ENCODE measurements at regions not wholly inside any gene's neighbourhood (a gene's known extent, or its start where the extent isn't known, plus 50 kb on each side); places are given as distances from the start of the nearest gene placed in this dataset.

GRCh38 chr3:159877924-159878323, 110.7 kb upstream of the IL12A start:
- H3K4me1 ChIP-seq (ENCODE audit: control insufficient read depth in 1 of 2, insufficient read depth in 2 of 2, low read length in 2 of 2), result peaks cover 11 to 27% of the 10 kb centered on the region in 2 experiments
- H3K9ac ChIP-seq (ENCODE audit: low read length), result no peak overlapping the region
- no peaks in the 10 kb centered on the region for H3K9me3 ChIP-seq (ENCODE audit: control insufficient read depth in 1 of 2, insufficient read depth in 1 of 2, low read depth in 1 of 2, low read length in 2 of 2)
- no TSS peak for BruUV-seq (replicated peaks)
- ChIA-PET CTCF (no interaction called here), POLR2A (no interaction called here), RAD21 (ENCODE audit: low non-redundant PET in 1 of 2, low total read pairs in 2 of 2, uncharacterized antibody in 2 of 2, unreplicated experiment in 2 of 2) (no interaction called here)
- intact Hi-C loops (cut with micrococcal nuclease), result no loop called here
- DNase-seq (ENCODE audit: low read depth, low spot score) (no peak), ATAC-seq (peak; percentile 72)
- no peaks in the 10 kb centered on the region for H4K20me1 ChIP-seq (ENCODE audit: insufficient read depth)
- H3K27me3 ChIP-seq (ENCODE audit: insufficient read depth, low read length), result no peaks in the 10 kb centered on the region
- no peak overlapping the region for H3K4me3 ChIP-seq (replicated peaks in 1 of 2; ENCODE audit: low read depth in 1 of 2, low read length in 2 of 2)
- H2AFZ ChIP-seq (ENCODE audit: low read depth, low read length, poor library complexity, severe bottlenecking), result no peak overlapping the region
- no peaks in the 10 kb centered on the region for H3K79me2 ChIP-seq (ENCODE audit: insufficient read depth, low read length)
- peak overlapping the region; percentile 35 for H3K4me2 ChIP-seq (ENCODE audit: low read length)
- H3K27ac ChIP-seq (ENCODE audit: low read depth, low read length), result no peak overlapping the region
- TF ChIP-seq RAD21 (IDR thresholded peaks at IDR 0.05; ENCODE audit: low read depth) (no peak), ZFX (IDR thresholded peaks at IDR 0.05) (no peak), JUND (IDR thresholded peaks at IDR 0.05) (peak; percentile 55), ZBTB33 (IDR thresholded peaks at IDR 0.05; ENCODE audit: extremely low read depth, insufficient replicate concordance, low read length) (no peak), CBX3 (IDR thresholded peaks at IDR 0.05; ENCODE audit: low read depth) (peak; percentile 45; the same call in 1 of the 2 replicates), CTCF (IDR thresholded peaks at IDR 0.05 in 2 of 3, conservative IDR thresholded peaks at IDR 0.05 in 1 of 3; ENCODE audit: borderline replicate concordance in 1 of 3, insufficient read depth in 1 of 3, low read depth in 2 of 3, low read length in 2 of 3) (no peak), FOSL1 (IDR thresholded peaks at IDR 0.05; ENCODE audit: low read depth) (peak; percentile 38), CEBPB (IDR thresholded peaks at IDR 0.05; ENCODE audit: low read depth) (no peak), POLR2AphosphoS5 (IDR thresholded peaks at IDR 0.05; ENCODE audit: low read depth, low read length) (no peak), TCF7L2 (IDR thresholded peaks at IDR 0.05; ENCODE audit: borderline replicate concordance, extremely low read depth, insufficient read depth, insufficient read length) (no peak), EZH2 (IDR thresholded peaks at IDR 0.05) (no peak)
- H3K36me3 ChIP-seq (ENCODE audit: control insufficient read depth in 1 of 2, insufficient read depth in 2 of 2, low read length in 2 of 2), result no peaks in the 10 kb centered on the region
- H3K9me2 ChIP-seq (ENCODE audit: insufficient read depth), result no peaks in the 10 kb centered on the region

Measured in HCT116 (cell line).